ENCODE measurements at regions not wholly inside any gene's neighbourhood (a gene's known extent, or its start where the extent isn't known, plus 50 kb on each side); places are given as distances from the start of the nearest gene placed in this dataset.

DNA sequence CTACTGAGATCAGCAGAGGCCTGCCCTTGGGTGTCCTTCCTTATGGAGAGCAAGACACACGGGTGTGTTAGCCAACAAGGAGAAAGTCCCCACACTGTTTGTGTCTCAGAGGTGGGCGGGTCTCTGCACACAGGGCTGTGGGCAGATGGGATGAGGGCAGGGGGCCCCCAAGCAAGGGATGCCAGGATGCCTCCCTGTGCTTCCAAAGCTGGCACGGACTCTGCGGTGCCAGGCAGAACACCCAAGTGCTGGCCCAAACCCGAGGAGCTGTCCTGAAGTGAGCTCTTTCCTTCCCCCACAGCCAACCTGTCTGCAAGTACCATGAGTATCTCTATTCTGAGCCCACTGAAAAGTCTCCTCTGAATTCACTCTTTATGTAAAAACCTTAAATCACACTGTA lies 273.3 kb downstream of the CTTN start:
- TF ChIP-seq, protein P1, sequence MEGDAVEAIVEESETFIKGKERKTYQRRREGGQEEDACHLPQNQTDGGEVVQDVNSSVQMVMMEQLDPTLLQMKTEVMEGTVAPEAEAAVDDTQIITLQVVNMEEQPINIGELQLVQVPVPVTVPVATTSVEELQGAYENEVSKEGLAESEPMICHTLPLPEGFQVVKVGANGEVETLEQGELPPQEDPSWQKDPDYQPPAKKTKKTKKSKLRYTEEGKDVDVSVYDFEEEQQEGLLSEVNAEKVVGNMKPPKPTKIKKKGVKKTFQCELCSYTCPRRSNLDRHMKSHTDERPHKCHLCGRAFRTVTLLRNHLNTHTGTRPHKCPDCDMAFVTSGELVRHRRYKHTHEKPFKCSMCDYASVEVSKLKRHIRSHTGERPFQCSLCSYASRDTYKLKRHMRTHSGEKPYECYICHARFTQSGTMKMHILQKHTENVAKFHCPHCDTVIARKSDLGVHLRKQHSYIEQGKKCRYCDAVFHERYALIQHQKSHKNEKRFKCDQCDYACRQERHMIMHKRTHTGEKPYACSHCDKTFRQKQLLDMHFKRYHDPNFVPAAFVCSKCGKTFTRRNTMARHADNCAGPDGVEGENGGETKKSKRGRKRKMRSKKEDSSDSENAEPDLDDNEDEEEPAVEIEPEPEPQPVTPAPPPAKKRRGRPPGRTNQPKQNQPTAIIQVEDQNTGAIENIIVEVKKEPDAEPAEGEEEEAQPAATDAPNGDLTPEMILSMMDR (conservative IDR thresholded peaks at IDR 0.05 in 1 of 2, IDR thresholded peaks at IDR 0.05 in 1 of 2; ENCODE audit: low read depth in 1 of 2, low read length in 2 of 2), result no peak
- no peak for TF ChIP-seq EZH2 (IDR thresholded peaks at IDR 0.05; ENCODE audit: low read length, missing control alignments)
